Left renal cortex interstitium (tissue), 4 donors: ENCODE measurements at regions not wholly inside any gene's neighbourhood (a gene's known extent, or its start where the extent isn't known, plus 50 kb on each side); places are given as distances from the start of the nearest gene placed in this dataset.

Source experiments
- DNase-seq, 4 donors: peaks; one replicate each; pipeline ENCODE4 v3.0.0-alpha.2; 2013; ENCODE audit warnings: low read depth in 4 of 4, low spot score in 2 of 4, missing footprints in 1 of 4

DNA sequence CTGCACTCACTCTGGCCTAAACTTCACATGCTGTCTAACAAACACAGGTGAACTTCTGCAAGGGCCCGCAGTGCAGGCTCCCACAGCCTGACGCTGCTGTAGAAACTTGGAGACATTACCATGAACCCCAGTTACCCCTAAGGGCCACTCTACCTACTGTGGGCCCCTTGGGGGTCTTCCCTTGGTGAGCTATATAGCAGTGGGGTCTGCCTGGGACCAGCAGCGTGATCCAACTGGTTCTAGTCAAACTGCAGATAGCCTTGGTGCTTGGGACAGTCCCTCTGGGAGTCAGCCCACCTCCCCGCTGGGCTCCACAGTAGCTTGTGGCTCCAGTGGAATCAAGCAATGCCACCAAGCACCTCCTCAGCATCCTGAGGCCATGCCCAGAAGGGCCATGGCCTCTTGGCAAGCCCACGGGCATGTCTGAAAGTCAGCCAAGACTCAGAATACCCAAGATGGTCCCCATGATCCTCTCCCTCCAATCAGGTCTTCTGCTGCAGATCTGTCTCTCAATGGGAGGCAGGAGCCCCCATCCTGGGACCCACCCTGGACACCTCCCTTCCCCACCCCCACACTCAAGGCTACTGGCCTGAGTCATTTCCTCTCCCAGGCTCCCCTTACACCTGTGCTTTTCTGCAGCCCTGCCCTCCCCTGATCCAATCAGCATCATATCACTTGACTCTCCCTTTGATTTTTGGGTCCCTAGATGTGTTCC is 230.0 kb upstream of the IRX1 start:
- DNase-seq = no peak

DNA sequence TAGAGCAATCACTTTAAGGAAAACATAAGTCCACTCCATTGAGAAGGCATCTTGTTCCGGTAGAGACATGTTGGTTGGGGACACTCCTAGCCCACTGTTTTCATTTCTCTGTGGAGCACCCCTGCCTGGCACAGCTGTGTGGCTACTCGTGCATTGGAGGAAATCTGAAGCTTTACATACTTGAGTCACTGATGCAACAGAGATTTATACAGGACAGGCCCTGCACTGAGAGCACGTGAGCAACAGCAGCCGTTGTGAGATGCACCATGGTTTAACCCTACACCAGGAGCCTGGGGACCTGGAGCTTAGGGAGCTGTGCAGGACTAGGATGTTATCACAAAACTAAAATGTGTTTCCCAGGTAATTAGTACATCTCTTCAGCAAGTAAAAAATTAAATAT is 230.7 kb upstream of the IRX1 start:
- DNase-seq = no peak

DNA sequence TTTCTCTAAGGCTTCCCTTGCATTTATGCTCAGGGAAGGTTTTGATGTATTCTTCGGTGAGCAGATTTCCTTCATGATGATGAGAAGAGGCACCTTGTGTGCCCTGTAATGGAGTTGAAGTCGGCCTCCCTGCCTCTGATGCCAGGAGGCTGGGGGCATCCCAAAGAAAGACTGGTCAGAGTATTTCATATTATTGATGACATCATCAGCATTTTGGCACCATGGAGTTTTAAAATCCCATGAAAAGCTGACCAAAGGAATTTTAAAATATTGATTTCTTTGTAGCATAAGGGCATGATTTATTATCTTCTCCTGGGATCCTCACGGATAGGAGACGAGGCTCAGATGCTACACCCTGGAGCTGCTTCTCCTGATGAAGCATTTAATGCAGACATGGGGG is 231.2 kb upstream of the IRX1 start:
- DNase-seq = no peak

- no peak for DNase-seq
Measured at GRCh38 chr5:3362606-3362910, 233.1 kb upstream of the IRX1 start.

GRCh38 chr5:3361811-3362605 is 233.6 kb upstream of the IRX1 start:
- DNase-seq = no peak

GRCh38 chr5:3359642-3360041 is 236.0 kb upstream of the IRX1 start:
- no peak for DNase-seq

DNA sequence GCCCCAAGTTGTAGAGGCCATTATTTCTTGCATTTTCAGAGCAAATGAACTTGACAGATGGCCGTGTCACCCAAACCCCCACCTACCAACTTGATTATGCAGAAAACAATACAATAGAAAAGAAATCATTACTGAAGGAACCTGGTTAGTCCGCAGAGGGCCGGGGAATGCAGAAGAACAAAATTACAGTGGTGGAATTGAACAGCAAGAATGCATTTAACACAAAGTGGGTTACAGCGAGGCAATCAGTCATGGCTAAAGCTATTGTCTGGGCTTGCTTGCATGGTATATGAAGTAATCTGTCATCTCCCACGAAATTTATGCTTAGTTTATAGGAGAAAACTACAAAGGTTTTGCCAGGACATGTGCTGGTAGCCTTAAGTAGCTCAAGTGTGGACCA is 238.3 kb upstream of the IRX1 start:
- no peak for DNase-seq

GRCh38 chr5:3356016-3356415 is 239.6 kb upstream of the IRX1 start:
- DNase-seq = no peak

DNA sequence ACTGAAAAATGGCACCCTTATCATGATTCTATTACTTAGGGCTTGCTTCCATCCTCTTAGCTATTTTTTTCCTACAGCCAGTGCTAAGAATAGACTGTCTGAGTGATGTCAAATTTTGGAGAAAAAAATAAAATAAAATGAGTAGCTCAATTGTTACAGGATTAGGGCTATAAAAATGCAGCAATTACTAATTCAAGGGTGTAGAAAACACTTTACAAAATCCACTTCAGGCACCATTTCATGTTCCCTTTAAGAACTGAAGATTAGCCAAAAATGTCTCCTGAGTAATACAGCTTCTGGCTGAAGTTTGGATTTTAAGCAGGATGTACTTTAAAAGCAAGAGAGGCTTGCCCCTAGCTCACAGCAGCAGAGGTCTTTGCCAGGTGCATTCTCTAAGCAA is 240.5 kb upstream of the IRX1 start:
- DNase-seq = no peak

DNA sequence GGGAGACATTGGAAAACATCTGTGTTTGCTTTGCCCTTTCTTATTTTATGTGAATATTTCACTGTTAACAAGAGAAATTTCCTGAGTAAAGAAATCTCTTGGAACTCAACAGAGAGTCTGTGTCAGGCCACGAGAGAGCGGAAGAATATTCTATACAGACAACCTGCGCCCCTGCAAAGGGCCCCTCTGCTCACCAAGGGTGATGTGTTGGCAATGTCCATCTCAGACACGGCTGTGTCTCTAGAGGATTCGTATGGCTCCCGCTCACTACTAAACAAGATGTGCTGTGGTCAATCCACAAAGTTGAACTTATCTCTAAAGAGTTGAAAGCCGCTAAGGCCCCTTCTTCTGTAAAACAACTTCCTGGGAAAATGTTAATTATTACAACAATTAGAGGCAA is 241.0 kb upstream of the IRX1 start:
- no peak for DNase-seq

DNA sequence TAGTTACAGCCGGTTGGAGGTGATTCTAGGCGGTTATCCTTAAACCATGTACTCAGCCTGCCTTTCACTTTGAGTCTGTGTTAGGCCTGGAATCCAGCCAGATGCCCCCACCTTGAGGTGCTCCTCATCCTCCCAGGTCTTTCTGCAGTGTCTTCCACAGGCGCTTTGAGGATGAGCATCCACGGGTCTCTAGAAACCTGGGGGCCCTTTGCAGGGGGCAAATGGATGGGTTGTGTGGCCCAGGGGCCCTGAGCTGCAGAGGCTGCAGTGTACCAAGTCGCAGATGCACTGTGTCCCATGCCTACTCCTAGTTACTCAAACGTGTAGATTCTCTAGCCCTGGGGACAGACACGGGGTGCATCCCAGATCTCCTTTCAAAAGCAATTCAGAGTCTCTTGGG is 242.1 kb upstream of the IRX1 start:
- no peak for DNase-seq

DNA sequence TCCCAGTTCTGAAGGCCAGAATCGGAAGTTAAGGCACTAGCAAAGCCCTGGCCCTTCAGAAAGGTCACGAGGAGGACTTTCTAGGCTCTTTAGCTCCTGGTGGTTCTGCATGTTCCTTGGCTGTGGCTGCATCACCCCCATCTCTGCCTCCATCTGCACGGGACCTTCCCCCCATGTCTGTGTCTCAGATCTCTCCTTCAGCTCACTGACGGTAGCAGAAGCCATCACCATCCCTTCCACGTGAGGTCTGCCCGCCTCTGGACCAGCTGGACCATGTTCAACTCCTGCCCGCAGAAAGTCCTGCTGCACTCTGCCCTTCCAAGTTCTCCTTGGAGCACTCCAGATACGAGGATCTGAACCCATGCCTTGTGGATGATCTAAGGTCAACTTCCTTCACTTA is 242.9 kb upstream of the IRX1 start:
- no peak for DNase-seq

DNA sequence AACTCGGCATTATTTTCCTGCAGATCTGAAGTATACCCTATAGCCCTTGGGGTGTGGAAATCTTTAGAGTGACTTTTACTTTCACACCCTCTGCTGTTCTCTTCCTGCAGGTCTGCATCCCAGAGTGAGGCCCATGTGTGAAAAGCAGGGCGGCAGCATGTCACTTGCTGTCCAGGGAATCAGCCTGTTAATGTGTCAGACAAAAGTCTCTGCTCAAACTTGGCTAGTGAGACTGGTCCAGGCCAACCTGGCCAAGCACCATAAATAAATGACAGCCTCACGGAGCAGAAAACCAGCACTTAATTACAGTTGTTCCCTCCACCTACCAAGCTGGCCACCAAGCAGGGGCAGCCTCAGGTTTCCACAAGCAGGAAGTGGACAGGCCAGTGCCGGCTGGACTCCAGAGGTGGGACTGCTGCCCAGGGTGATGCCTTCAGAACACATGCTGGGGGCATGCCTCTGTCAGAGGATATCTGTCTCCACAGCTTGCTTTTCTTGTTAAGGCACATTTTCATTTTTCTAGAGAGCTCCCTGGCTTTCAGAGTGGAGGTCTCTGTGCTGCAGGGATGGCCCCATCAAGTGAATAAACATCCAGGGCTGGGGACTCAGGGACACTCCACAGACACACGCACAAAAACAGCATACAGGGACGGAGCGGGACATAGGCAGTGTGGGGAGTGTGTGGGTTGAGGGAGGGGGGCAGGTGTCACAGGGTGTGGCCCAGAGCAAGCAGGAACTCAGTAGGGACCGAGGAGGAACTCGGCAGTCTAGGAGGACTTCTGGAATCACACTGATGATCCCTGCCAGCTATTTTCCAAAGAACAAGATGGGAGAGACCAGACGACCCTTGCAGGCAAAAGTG is 243.8 kb upstream of the IRX1 start:
- no peak for DNase-seq

DNA sequence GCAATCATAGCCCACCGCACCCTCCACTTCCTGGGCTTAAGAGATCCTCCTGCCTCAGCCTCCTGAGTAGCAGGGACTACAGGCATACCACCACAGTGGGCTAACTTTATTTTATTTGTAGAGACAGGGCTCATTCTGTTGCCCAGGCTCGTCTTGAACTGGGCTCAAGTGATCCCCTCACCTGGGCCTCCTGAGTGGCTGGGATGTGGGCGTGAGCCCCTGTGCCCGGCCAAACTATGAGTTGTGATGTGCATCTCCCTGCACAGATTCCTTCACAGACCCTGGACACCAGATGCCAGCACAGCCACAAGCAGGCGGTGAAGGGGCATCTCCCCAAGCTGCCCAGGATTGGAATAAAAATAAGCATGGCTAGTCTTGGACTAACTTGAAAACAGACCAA is 244.9 kb upstream of the IRX1 start:
- no peak for DNase-seq

- DNase-seq = no peak
Measured at GRCh38 chr5:3349704-3350565, 245.7 kb upstream of the IRX1 start.

DNA sequence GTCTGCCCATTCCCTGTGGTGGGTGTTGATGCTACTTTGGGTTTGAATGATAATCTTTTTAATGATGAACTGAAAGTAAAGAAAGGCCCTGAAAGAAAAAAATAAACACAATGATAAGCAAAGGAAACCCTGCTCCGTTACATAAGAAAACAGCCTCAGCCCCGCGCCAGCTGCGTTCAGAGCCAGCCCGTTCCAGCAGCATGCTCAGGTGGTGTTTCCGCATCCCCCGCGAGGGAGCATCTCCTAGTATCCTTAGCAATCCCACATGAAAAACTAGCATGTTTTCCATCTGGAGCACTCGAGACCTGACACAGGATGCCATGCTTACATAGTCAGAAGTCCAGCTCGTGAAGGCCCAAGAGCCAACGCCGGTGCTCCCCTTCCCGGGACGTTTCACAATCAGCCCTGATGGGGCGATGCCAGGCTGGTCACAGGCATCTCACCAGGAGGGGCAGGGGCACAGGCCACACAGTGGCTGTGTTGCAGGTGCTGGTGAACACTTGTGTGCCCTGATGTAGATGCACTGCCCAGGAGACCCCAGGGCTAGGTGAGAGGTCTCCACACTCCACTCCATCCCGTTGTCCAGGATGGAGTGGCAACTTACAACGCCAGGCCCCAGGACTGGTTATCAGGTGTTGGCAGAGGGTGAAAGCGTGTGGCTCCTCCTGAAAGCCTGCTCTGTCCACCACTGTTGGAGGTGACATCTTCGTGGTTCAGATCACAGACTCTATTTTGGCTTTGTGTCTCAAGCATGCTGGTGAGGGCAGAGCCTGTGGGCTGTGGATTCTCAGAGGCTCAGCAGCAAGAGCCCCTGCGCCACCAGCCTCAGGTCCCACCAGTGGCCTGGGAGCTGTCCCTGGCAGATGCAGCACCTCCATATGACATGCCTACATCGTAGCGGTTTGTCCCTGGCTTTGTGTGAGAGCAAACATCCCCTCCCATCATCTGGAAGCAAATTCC is 246.8 kb upstream of the IRX1 start:
- no peak for DNase-seq

DNA sequence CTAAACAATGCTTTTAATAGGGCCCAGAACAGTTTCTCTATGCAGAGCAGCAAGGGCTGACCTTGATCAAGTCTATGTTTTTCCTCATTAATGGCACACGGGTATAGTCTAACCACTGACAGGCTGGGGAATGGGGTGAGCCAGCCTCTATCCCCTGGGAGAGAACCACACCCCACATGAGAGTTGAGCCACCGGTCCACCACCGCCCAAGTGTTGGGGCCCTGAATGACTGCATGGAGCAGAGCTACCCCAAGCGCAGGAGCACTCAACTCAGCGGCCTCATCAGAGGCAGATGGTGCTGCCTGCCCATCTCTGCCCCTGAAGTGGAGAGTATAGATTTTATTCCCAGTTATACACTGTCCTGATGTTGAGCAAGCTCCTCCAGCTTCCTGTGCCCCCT is 247.9 kb upstream of the IRX1 start:
- no peak for DNase-seq

DNA sequence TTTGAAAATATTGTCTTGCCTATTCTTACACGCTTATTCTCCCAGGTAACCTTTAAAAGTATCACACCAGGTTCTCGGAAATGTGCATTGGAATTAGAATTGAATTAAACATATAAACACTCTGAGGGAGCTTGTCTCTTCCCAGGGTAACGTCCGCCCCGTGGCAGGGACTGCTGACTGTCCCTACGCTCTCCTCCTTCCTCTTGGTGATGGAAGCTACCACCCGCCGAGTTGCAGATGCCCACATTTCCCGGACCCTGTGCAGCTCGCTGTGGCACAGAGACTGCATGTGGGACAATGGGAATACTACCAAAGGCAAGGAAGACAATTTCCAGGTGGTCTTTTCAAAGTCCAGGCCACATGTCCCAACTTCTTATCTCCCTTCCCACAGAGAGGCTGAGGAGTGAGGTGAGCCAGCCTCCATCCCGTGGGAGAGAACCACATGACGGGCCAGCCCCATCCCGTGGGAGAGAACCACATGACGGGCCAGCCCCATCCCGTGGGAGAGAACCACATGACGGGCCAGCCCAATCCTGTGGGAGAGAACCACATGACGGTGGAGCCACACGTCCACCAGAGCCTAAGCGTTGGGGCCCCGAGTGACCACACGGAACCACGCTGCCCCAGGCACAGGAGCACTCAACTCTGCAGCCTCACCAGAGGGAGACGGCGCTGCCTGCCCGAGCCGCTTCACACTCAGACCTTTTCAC is 249.4 kb upstream of the IRX1 start:
- no peak for DNase-seq

DNA sequence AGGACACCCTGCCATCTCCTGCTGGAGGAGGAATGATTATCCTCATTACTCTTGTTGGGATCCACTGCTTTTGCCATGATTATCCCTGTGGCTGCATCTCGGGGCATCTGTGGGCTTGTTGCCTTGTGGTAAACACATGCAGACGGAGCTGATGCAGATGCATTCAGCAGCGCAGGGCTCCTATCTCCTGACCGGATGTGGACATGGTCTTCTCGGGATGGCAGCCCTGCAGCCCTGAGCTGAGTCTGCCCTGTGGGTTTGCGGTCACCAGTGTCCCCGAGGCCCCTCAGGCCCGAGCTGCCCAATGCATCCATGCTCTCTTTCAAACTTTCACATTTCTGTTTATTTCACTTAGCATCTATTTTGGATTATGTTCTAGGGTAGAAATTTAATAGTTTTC is 250.4 kb upstream of the IRX1 start:
- DNase-seq = no peak
